AG20443 (cell line): ENCODE measurements at regions not wholly inside any gene's neighbourhood (a gene's known extent, or its start where the extent isn't known, plus 50 kb on each side); places are given as distances from the start of the nearest gene placed in this dataset.
A peak's percentile ranks its signal among the peaks of the same experiment; 100 is the strongest.

Experiments used
- DNase-seq: peaks from one replicate; pipeline ENCODE4 v3.0.0; 2012; ENCODE audit warnings: low spot score, mixed read lengths

- DNase-seq = peak; percentile 61
These were observed 278.0 kb downstream of the MRPL39 start for GRCh38 chr21:25329227-25329825.

DNA sequence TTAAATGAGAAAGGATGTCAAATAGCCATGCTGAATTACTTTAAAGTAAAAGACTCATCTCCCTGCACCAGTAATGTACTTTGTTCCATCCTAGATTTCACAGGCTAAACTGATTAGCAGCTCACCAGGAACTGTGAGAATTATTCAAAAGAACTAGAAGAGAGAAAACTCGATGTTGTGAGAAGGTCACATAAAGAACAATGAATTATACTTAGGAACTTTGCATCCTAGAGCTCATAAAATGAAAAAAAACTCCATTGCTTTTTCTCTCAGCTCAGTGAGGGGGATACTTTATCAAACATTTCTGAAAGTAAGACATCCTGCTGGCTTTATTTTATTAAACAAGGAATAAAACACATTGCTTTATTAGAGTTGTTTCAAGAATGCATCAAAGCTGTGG, 278.5 kb downstream of the MRPL39 start:
- no peak for DNase-seq

GRCh38 chr21:25326181-25326580, 281.1 kb downstream of the MRPL39 start:
- DNase-seq = no peak

GRCh38 chr21:25324666-25325065, 282.6 kb downstream of the MRPL39 start:
- no peak for DNase-seq

GRCh38 chr21:25323356-25323949, 283.8 kb downstream of the MRPL39 start:
- no peak for DNase-seq

DNA sequence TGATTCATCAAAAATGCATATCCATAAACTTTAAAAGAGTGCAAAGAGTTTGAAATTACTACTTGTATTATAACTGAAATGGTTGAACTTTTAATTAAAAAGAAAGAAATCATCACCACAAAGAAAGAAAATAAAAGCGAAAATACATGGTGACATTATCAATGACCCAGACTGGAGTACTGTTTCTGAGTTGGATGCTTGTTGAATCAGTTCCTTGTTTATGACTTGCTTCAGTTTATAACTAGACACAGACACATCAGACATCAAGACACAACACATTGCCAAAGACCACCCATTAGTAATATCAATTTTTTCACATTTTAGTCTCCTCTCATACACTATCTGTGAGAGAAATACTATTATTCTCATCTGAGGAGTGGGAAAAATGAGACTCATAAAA, 293.0 kb downstream of the MRPL39 start:
- no peak for DNase-seq

DNA sequence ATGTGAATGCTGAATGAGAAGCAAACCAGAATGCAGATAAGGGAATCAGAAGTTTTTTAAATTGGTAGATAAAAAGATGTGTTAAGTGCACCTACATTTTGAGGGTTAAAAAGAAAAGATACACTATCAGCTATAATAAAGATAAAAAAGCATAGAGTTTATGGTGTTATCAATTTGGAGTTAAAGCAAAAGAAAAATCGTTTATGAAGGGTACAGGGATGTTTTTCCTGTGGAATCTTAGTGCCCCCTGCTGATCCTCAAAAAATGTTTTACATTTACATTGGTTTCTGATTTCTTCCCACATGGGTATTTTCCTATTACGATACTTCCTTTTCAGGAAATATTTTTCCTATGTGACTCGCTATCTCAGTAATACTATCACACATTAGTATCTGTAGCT, 293.5 kb downstream of the MRPL39 start:
- peak; percentile 14 for DNase-seq

DNA sequence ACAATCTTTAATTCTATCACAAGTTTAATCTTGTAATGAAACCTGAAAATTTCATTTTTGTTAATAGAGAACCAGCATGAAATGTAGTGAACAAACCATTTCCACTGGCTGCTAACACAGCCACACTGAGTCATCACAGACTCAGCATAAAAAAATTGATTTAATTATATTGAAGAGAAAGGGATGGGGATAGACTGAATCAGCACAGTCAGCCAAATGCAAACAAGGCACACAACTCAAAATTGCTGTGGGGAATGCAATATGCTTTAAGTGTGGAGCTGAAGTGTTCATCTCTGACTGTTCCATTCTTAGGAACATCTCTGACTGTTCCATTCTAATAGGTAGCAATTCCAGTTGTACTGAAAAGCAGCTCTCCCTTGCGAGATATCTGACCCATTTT, 299.8 kb downstream of the MRPL39 start:
- DNase-seq = peak; percentile 48

DNA sequence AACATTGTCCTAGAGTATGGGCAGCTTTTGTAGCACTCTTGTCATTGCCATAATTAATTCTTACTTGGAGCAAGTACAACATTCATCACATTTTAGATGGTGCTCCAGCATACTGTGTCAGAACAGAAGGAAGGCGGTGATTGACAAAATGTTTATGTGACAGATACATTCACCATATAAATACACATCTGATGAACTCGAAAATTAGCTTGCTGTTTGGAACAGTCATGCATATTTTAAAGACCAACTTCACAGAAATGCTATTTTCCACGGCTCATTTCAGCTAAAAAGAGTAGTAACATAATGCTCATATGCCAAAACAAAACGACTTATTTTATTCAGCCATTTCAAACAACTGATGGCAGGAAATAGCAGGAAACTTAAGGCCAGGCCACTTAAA, 302.7 kb downstream of the MRPL39 start:
- DNase-seq = no peak

GRCh38 chr21:25300632-25301031, 306.6 kb downstream of the MRPL39 start:
- DNase-seq = no peak

DNA sequence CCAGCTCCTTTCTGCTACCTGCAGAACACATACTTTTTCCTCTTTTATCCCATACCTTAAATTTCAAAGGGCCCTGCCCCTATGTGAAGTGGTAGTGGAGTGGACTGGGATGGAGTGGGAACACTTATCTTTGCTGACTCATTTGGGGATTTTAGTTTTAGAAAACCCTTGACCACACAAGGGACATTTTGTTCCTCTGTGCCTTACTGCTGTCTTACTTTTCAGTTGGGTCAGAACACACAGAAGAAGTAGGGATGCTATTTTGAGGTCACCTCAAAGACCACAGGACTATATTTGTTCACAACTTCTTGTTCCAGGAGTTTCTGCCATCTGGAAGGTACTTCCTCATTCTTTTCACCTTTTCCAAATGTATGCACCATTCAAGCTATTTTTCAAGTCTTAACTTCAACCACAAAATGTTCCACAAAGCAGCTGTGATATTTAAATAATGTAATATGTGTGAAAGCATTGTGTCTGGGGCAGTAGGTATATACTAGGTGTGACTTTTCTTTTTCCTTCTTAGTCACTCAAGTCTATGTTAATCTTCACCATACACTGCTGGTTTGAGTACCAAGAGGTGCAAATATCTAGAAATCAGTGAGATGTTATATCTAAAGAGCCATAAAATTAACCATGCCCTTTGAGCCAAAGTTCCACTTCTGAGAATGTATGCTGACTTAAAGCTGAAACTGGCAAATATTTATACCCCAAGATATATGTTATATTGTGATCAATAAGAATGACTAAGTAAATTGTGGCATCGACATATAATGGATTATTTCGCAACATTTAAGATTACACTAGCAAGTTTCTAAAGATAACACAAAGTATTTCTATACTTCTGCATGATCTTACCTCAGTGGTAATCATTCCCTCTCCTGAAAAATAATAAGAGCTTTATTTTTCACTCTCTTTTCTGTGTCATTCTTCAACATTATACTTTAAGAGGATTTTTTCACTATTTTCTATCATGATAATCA, 308.5 kb downstream of the MRPL39 start:
- no peak for DNase-seq

GRCh38 chr21:25297117-25297516, 310.2 kb downstream of the MRPL39 start:
- DNase-seq = no peak

- no peak for DNase-seq
These were observed 311.0 kb downstream of the MRPL39 start for GRCh38 chr21:25296252-25296651.

- DNase-seq = no peak
These were observed 314.9 kb downstream of the MRPL39 start for GRCh38 chr21:25292396-25292795.

DNA sequence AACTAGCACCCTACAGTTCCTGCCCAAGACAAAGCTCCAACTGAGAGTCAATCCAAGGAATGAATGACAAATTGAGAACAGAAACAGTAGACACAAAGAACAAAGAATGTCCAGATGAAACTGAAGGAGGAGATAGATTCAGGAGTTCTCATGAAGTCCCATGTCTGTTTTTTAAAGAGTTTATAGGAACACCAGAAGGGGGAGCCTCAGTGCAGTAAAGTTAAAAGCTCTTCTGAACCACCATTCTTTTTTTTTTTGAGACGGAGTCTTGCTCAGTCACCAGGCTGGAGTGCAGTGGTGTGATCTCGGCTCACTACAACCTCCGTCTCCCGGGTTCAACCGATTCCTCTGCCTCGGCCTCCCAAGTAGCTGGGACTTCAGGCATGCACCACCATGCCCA, 323.6 kb downstream of the MRPL39 start:
- DNase-seq = peak; percentile 34

GRCh38 chr21:25281134-25281533, 326.1 kb downstream of the MRPL39 start:
- DNase-seq = no peak

DNA sequence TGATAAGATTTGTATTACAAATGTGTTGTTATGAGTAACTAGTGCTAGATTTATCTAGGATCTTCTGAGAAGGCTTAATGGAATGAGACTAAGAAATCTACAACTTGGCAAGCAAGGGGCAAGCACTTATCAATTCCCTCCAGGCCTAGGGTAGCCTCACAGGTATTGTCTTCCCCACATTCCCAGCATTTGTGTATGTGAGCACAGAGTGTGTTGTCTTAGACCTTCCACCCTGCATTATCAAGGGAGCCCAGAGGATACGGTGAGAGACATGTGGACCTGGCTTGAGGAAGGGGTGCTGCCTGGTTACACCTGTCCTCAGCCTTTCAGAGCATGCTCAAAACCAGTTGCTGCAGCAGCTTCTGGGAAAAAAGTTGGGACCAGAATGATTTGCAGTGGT, 327.2 kb downstream of the MRPL39 start:
- DNase-seq = no peak

GRCh38 chr21:25273959-25274358, 333.3 kb downstream of the MRPL39 start:
- no peak for DNase-seq

DNA sequence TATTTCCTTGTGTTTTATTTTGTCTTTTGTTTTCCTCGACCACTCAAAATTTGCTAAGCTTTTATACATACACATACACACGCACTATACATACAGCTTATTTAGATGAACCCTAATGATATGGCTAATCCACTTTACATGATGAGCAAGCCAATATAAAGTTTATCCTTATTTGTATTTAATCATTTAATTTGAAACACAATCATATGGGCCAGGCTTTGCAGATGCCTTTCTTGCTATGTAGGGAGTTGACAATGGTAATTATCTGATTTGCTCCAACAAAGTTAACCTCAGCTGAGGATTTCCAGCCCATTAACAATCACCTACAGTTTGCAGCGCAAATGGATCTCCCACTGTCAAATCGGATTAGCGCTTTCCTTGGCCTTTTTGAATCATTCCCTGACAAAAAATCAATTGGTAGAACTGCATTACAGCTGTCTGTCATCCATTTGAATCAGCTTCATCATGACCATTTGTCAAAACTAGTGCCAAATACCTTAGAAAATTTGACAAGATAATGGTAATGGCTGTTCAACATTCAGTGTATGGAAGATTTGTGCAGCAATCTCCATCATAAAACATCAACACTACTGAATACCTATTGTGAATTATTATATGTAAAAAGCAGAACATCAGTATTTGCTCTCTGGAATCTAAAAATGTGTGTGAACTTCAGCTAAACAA, 352.6 kb downstream of the MRPL39 start:
- no peak for DNase-seq

DNA sequence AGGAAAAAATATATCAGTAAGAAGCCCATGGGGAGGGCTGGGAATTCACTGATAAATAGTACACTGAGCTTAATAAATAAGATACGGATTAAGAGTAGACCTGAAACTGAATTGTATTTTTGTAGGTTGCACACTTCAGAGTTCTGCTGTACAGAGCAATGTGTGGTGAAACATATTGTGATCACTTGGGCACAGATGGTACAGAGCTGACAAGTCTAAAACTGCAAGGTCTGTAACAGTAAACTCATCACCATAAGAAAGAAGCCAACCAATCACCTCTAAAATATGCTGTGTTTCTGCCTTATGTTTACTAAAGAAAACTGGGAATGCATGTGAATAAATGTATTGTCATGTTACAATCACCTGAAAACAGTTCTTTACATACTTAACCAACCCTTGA, 360.7 kb downstream of the MRPL39 start:
- DNase-seq = no peak

- DNase-seq = no peak
These were observed 362.5 kb downstream of the MRPL39 start for GRCh38 chr21:25244735-25245134.

GRCh38 chr21:25243808-25244207, 363.5 kb downstream of the MRPL39 start:
- DNase-seq = no peak

- DNase-seq = no peak
These were observed 366.3 kb downstream of the MRPL39 start for GRCh38 chr21:25240974-25241373.
